Chondrocyte (in vitro differentiated cells): ENCODE measurements at regions not wholly inside any gene's neighbourhood (a gene's known extent, or its start where the extent isn't known, plus 50 kb on each side); places are given as distances from the start of the nearest gene placed in this dataset.

Experiments
- DNase-seq: peaks from one replicate; pipeline ENCODE4 v3.0.0; 2021; ENCODE audit warnings: mixed read lengths, low spot score
- H3K27ac Mint-ChIP-seq: one replicate; pipeline ENCODE4 v1.8.0; 2021; ENCODE audit warnings: mild to moderate bottlenecking, moderate library complexity, mixed read lengths; ENCODE audit not compliant: unreplicated experiment
- H3K27me3 Mint-ChIP-seq: 2 replicates; pipeline ENCODE4 v1.8.0; 2021; ENCODE audit warnings: low read depth, mixed read lengths
- H3K36me3 Mint-ChIP-seq: 2 replicates; pipeline ENCODE4 v1.8.0; 2021; ENCODE audit warnings: low read depth, mixed read lengths
- H3K4me1 Mint-ChIP-seq: 2 replicates; pipeline ENCODE4 v1.8.0; 2021; ENCODE audit warnings: low read depth, mild to moderate bottlenecking, mixed read lengths
- H3K4me3 Mint-ChIP-seq: one replicate; pipeline ENCODE4 v1.8.0; 2021; ENCODE audit warnings: mild to moderate bottlenecking, moderate library complexity, mixed read lengths; ENCODE audit not compliant: unreplicated experiment
- H3K9me3 Mint-ChIP-seq: 2 replicates; pipeline ENCODE4 v1.8.0; 2021; ENCODE audit warnings: low read depth, mixed read lengths
- CTCF ChIP-seq: fragments of 200-600 bp; sonication (generic); IDR thresholded peaks from 2 replicates; pipeline ENCODE4 v1.5.0; 2021; ENCODE audit warnings: antibody characterized with exemption, mild to moderate bottlenecking, moderate library complexity

DNA sequence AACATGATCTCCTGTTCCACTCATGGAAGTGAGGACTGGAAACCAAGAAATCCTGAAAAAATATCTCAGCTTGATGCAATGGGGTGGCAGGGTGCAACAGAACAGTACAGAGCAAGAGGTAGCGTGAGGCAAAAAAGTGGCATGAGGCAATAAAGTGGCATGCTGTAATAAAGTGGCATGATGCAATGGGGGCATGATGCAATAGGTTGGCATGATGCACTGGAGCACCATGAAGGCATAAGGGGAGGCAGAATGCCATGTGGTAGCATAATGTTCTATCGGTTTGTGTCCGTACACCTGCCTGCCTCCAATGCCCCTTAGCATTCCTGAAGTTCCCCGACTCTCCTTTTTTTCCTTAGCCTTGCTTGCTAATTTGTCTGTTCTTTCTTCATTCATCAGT is 648.4 kb downstream of the TMEM182 start:
- TF ChIP-seq CTCF, result no peak
- Mint-ChIP-seq H3K9me3 (no peaks in the 10 kb centered on the region), H3K4me1 (no peaks in the 10 kb centered on the region), H3K27ac (no peak overlapping the region), H3K27me3 (no peaks in the 10 kb centered on the region), H3K36me3 (no peaks in the 10 kb centered on the region), H3K4me3 (no peak overlapping the region)
- no peak for DNase-seq

DNA sequence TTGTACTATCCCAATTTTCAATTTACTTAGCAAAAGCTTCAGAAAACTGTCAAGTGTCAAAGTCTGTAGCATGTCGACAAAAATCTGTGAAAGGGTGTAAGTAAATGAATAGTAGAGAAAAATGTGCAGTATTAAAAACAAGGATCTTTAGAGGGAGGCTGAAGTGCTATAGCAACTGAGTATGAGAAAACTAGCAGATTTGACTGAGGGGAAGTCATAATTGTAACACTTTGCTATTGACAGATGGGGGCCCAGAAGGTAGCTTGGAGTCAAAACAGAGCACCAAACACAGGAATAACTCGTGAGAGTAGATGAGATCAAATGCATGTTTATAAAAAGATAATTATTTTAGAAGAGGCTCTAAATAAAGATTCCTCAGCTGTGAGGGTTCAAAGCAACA is 657.7 kb downstream of the TMEM182 start:
- Mint-ChIP-seq H3K4me3 (no peak overlapping the region), H3K27ac (no peak overlapping the region), H3K27me3 (no peaks in the 10 kb centered on the region), H3K9me3 (peaks cover 9% of the 10 kb centered on the region), H3K4me1 (peaks cover 3% of the 10 kb centered on the region), H3K36me3 (peaks cover 2% of the 10 kb centered on the region)
- no peak for DNase-seq
- no peak for TF ChIP-seq CTCF

- no peak for DNase-seq
- no peaks in the 10 kb centered on the region for H3K36me3 Mint-ChIP-seq
- no peak overlapping the region for H3K27ac Mint-ChIP-seq
- no peaks in the 10 kb centered on the region for H3K9me3 Mint-ChIP-seq
- H3K4me3 Mint-ChIP-seq, result no peak overlapping the region
- no peak for TF ChIP-seq CTCF
- peaks cover 3% of the 10 kb centered on the region for H3K4me1 Mint-ChIP-seq
- H3K27me3 Mint-ChIP-seq, result no peaks in the 10 kb centered on the region
These were observed 661.3 kb downstream of the TMEM182 start for GRCh38 chr2:103423100-103423499.

DNA sequence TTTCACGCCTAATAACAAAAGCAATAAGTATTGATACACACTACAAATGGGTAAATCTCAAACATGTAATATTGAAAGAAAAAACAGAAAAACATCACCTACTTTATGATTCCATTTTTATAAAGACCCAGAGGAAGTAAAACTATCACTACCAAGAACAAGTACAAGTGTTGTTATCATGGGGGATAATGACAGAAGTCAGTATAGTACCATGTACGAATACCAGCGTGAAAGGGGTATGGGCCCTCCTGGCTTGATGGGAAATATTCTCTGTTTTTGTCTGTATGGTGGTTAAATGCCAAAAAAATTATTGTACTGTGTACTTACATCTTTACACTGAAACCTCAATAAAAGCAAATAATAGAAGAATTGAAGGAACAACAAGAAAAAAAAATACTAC is 665.7 kb downstream of the TMEM182 start:
- H3K27ac Mint-ChIP-seq, result no peak overlapping the region
- no peak for DNase-seq
- H3K36me3 Mint-ChIP-seq, result no peaks in the 10 kb centered on the region
- H3K9me3 Mint-ChIP-seq, result peaks cover 3% of the 10 kb centered on the region
- no peak for TF ChIP-seq CTCF
- no peak overlapping the region for H3K4me3 Mint-ChIP-seq
- no peaks in the 10 kb centered on the region for H3K27me3 Mint-ChIP-seq
- no peaks in the 10 kb centered on the region for H3K4me1 Mint-ChIP-seq

DNA sequence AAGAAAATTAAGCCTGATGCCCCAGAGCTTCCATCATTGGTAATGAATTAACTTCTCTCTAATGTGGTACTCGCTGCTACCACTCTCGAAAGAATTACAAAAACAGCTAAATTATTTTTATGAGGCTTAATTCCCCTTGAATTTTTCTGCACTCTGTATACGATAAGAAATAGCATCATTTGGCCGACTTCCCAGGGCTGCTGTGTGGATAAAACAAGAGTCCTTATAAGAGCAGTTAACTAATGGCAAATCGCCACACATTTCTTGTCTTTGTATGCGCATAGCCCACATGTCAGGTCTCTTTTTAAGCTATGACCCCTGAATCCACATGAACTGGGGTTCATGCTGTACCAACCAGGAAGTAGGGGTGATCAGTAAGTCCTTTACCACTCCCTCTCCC is 668.4 kb downstream of the TMEM182 start:
- Mint-ChIP-seq H3K4me3 (no peak overlapping the region), H3K9me3 (peaks cover 7% of the 10 kb centered on the region), H3K27ac (no peak overlapping the region), H3K27me3 (no peaks in the 10 kb centered on the region), H3K36me3 (no peaks in the 10 kb centered on the region), H3K4me1 (no peaks in the 10 kb centered on the region)
- DNase-seq, result no peak
- TF ChIP-seq CTCF, result no peak
